ENCODE measurements at regions not wholly inside any gene's neighbourhood (a gene's known extent, or its start where the extent isn't known, plus 50 kb on each side); places are given as distances from the start of the nearest gene placed in this dataset.

- no peak for TF ChIP-seq LARP7 (IDR thresholded peaks at IDR 0.05)
- TF ChIP-seq TEAD4 (IDR thresholded peaks at IDR 0.05; ENCODE audit: low read length): no peak
- no peak for TF ChIP-seq TEAD4 (CRISPR knock-in tag; IDR thresholded peaks at IDR 0.05; ENCODE audit: borderline replicate concordance)
- no peak for TF ChIP-seq NR2C2 (CRISPR knock-in tag; IDR thresholded peaks at IDR 0.05)
- no peak for TF ChIP-seq NR2C2 (tag; IDR thresholded peaks at IDR 0.05)
- no peak for TF ChIP-seq TAF1 (IDR thresholded peaks at IDR 0.05; ENCODE audit: control insufficient read depth, extremely low read depth, insufficient read depth, low read length, severe bottlenecking)
- no peak for TF ChIP-seq NFYB (IDR thresholded peaks at IDR 0.05; ENCODE audit: extremely low read depth, insufficient read length)
- TF ChIP-seq HMG20B (CRISPR knock-in tag; IDR thresholded peaks at IDR 0.05): no peak
- no peak for TF ChIP-seq MAFF (IDR thresholded peaks at IDR 0.05; ENCODE audit: low read length)
- TF ChIP-seq NCOR1 (IDR thresholded peaks at IDR 0.05): no peak
- no peak for TF ChIP-seq SOX6 (IDR thresholded peaks at IDR 0.05)
- TF ChIP-seq ZBTB5 (IDR thresholded peaks at IDR 0.05): no peak
These were observed 96.9 kb upstream of the SLC24A3 start for GRCh38 chr20:19115581-19115980.
